Activated CD4-positive, alpha-beta T cell treated with anti-CD3 and anti-CD28 coated beads, Interleukin-2, amount 50 U/mL, for 1 hour (primary cell): ENCODE measurements at regions not wholly inside any gene's neighbourhood (a gene's known extent, or its start where the extent isn't known, plus 50 kb on each side); places are given as distances from the start of the nearest gene placed in this dataset.

Experiments
- DNase-seq: peaks from one replicate; pipeline ENCODE4 v3.0.0-alpha.2; 2020

- no peak for DNase-seq
Observed at GRCh38 chr13:78325585-78325984, 277.8 kb downstream of the POU4F1 start.

GRCh38 chr13:78323848-78324247, 279.5 kb downstream of the POU4F1 start:
- no peak for DNase-seq

- no peak for DNase-seq
Observed at GRCh38 chr13:78323040-78323439, 280.3 kb downstream of the POU4F1 start.

GRCh38 chr13:78319101-78319627, 284.2 kb downstream of the POU4F1 start:
- no peak for DNase-seq

- no peak for DNase-seq
Observed at GRCh38 chr13:78317030-78317429, 286.3 kb downstream of the POU4F1 start.

GRCh38 chr13:78309497-78310180, 293.7 kb downstream of the POU4F1 start:
- no peak for DNase-seq

- no peak for DNase-seq
Observed at GRCh38 chr13:78306519-78307206, 296.7 kb downstream of the POU4F1 start.

- no peak for DNase-seq
Observed at GRCh38 chr13:78305171-78305570, 298.2 kb downstream of the POU4F1 start.

- DNase-seq: no peak
Observed at GRCh38 chr13:78299832-78300623, 303.3 kb downstream of the POU4F1 start.

- DNase-seq: no peak
Observed at GRCh38 chr13:78298657-78299056, 304.7 kb downstream of the POU4F1 start.

GRCh38 chr13:78286748-78287147, 316.6 kb downstream of the POU4F1 start:
- DNase-seq: no peak

- DNase-seq: no peak
Observed at GRCh38 chr13:78265098-78265497, 338.3 kb downstream of the POU4F1 start.

GRCh38 chr13:78258304-78258703, 339.7 kb upstream of the EDNRB start:
- DNase-seq: no peak

- no peak for DNase-seq
Observed at GRCh38 chr13:78256484-78256883, 337.9 kb upstream of the EDNRB start.

- DNase-seq: no peak
Observed at GRCh38 chr13:78254113-78254512, 335.5 kb upstream of the EDNRB start.

- no peak for DNase-seq
Observed at GRCh38 chr13:78247362-78247761, 328.7 kb upstream of the EDNRB start.

- DNase-seq: no peak
Observed at GRCh38 chr13:78241278-78241919, 322.8 kb upstream of the EDNRB start.

GRCh38 chr13:78239714-78240113, 321.1 kb upstream of the EDNRB start:
- DNase-seq: no peak

- DNase-seq: no peak
Observed at GRCh38 chr13:78238911-78239310, 320.3 kb upstream of the EDNRB start.

- no peak for DNase-seq
Observed at GRCh38 chr13:78228940-78229339, 310.3 kb upstream of the EDNRB start.

- DNase-seq: no peak
Observed at GRCh38 chr13:78228211-78228610, 309.6 kb upstream of the EDNRB start.

- DNase-seq: no peak
Observed at GRCh38 chr13:78227709-78228108, 309.1 kb upstream of the EDNRB start.

- DNase-seq: no peak
Observed at GRCh38 chr13:78215458-78216108, 297.0 kb upstream of the EDNRB start.
